ENCODE measurements at regions not wholly inside any gene's neighbourhood (a gene's known extent, or its start where the extent isn't known, plus 50 kb on each side); places are given as distances from the start of the nearest gene placed in this dataset.
"Not testable (repeated sequence)": the region's sequence is repeated elsewhere in the genome, so short reads cannot be mapped to it uniquely, and the experiment has no call there.

DNA sequence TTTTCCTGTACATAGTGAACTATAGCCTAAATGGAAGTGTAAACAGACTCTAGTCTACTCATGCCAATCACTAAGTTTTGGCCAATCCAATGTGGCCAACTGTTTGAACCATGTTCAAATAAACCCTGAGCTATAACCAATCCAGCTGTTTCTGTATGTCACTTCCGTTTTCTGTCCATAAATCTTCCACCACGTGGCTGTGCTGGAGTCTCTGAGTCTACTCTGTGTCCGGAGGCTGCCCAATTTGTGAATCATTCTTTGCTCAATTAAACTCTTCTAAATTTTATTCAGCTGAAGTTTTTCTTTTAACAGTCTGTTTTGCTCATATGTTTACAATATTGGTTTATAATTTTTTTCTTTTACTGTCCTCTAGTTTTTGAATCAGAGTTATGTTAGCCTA, 112.3 kb upstream of the BANK1 start:
- intact Hi-C loops (cut with DNase I) = no loop called here
- no peak for DNase-seq

DNA sequence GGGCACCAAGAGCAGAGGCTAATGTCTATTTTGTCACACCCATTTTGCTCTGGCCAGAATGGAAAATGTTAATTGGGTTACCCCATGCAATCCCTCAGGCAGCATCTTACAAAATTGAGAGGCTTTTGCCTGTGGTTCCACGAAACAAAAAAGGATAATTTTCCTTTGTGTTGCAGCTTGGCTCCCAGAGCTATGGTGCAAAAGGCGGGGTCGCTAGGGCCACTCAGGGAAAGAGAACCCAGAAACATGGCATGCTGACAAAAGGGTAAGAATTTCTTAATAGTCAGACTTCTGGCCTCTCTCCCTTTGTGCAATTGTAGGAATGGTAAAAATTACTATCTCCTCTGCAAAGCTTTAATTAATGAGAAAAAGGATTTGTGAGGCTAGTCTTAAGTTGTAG, 119.6 kb upstream of the BANK1 start:
- DNase-seq = no peak

DNA sequence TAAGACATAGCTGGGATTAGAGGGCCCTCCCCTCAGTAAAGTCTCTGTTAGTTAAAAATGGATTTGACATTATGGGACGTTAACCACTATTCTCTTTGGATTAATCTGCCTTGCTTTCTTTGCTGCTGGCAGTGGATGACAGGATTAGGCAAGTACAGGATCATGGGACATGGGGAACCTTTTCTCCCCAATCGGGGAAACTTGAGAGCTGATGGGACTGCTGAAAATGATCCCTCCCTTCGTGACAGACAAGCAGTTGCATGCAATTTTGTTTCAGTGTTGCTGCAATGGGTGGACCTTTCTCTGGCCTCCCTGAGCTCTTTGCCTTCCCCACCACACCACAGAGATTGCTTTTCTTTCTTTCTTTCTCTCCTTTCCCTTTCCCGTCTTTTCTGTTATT, 120.2 kb upstream of the BANK1 start:
- intact Hi-C loops (cut with DNase I) = no loop called here
- DNase-seq = no peak

More for the DNA sequence above, 119.6 kb upstream of the BANK1 start:
- intact Hi-C loops (cut with DNase I) = no loop called here

DNA sequence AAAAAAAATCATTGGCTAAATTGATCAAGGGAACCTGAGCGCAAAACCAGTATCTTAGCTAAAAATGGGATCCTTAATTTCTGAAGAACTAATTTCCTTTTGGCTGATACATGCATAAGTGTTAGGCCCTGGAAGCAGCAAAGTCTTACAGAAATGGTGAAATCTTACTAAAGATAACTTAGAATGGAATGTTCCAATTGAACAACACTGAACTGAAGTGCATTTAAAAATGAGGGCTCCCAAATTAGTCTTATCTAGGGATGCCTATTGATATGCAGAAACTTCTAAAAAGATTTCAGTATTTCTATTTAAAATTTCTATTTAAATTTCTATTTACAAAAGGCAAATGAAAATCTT, 120.7 kb upstream of the BANK1 start:
- intact Hi-C loops (cut with DNase I) = no loop called here

DNA sequence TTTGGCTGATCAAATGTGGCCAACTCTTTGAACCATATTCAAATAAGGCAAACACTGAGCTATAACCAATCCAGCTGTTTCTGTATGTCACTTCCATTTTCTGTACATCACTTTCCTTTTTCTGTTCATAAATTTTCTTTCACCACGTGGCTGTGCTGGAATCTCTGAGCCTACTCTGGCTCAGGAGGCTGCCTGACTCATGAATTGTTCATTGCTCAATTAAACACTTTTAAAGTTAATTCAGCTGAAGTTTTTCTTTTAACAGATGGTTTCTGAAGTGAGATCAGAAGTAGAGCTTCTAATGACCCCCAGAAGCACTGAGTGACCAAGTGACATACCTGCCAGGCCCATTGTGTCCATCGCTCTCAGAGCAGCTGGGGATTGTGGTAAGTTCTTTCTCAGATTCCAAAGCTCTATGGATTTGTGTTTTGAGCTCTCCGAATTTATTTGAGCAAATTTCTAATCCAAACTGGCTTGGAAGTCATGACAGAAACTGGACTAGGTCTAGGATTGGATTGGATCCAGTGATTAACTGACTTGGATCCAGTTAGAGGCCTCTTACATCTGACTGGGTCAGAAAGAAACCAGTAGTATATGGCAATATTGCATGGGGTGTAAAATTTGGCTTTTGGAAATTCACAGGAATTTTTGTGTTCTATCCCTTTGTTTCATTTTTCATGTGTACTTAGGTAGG, 121.2 kb upstream of the BANK1 start:
- DNase-seq = no peak
- intact Hi-C loops (cut with DNase I) = no loop called here

More for the DNA sequence above, 120.7 kb upstream of the BANK1 start:
- DNase-seq = no peak

DNA sequence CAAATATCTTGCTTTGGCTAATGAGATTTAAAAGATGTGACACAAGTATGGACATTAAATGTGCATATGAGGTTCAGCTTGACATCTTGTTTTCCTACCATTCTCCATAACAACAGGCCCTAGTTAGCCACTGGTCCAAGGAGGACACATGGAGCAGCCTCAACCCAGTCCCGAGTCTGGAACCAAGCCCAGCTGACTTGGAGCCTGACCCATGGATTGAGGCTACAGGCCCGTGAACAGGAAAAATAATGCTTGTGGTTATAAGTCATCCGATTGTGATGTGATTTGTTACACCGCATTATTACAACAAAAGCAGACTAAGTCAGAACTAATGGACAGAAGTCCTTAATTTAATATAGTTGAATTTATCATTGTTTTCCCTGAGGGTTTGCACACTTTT, 123.2 kb upstream of the BANK1 start:
- DNase-seq = no peak
- intact Hi-C loops (cut with DNase I) = no loop called here

DNA sequence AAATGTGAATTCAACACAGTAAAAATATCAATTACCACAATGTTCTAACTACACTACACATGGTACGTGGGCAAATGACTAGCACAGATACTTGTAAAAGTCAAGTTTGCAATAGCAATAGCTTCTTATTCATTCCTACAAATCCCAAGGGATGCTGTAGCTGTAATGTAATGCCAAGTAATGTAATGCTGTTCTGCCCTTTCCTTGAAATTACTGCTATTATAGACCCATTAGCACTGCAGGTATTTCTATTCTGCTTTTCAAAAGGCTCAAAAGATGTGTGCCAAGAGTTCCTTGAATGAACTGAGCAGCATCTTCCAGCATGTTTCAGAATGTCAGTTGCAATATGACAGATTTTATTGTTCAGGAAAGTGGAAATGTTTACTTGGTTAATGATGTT, 129.9 kb upstream of the BANK1 start:
- no peak for DNase-seq
- intact Hi-C loops (cut with DNase I) = no loop called here

DNA sequence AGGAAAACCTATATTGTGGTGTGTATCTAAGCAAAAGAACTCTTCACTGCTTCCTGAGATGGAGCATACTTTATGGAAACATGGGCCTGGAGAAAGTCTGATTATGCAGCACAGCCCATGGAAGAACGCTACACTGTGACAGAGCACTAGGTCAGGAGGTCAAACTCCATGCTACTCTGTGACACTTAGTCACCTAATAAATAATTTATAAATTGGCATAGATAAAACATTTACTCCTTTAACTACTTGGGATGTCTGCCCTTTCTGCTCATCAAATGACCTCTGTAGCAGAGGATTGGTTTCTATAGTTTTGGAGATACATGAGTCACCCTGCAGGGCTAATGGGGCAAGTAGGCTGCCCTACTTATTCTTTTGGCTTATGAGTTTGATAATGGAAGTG, 134.7 kb upstream of the BANK1 start:
- intact Hi-C loops (cut with DNase I) = no loop called here
- no peak for DNase-seq

DNA sequence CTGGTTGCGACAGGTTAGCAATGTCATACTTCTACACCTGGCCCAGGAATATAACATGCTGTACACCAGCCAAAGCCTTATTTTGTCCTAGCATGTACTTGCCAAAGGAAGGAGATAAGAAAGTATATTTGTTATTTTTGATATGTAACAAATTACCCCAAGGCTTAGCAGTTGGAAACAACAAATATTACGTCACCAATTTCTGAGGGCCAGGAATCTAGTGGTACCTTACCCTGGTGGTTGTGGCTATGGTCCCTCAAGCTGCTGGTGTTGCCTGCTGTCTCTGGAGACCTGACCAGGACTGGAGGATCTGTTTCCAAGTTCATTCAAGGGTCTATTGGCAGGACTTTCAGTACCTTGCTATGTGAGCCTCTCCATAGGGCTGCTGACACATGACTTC, 135.5 kb upstream of the BANK1 start:
- no peak for DNase-seq
- intact Hi-C loops (cut with DNase I) = no loop called here

DNA sequence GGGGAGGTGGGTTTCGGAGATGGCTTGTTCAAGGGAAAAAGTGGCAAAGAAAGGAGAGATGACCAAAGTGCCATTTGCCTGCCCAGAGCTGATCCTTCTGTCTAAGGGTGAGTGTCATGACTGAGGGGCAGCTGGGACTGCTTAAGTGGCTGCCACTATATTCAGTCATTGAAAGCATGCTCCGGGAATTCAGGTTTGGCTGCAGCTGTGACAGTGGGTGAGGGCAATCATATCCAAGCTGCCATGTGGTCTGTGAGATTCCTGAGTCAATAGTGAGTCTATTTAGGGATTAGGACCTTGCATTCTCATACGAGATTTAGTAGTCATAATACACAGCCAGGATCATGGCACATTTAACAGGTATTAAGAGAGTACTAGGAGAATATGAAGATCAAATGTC, 138.8 kb upstream of the BANK1 start:
- intact Hi-C loops (cut with DNase I) = no loop called here
- no peak for DNase-seq

DNA sequence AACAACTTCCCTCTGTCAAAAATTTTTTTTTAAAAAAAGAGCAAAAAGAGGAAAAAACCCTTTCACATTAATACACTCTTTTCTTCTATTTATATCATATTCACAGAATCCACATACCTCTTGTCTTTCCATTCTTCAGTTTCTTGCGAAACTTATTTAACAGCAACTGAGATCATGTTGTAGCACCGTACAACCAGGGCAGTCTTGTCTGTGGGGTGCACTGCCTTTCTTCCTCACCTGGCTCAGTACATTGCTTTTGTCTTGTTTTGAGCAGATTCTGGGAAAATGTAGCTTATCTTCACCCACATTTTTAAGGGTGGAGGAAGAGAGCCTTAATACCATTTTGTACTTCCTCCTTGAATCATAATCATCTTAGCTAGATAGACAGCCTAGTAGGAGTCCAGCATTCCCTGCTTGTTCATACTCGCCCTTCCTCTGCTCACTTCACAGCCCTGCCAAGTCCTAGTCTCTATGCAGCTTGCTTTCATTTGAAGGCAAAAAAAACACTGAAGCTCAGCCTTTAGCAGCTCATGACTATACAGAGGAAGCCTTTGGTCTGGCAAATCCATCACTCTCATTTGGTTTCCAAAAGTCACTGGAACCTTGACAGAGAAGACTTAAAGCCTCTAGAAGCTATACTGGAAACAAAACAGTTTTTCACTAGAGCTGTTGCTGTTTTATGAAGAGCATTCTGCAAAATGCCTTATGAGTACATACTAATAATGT, 140.6 kb upstream of the BANK1 start:
- intact Hi-C loops (cut with DNase I) = no loop called here
- no peak for DNase-seq

DNA sequence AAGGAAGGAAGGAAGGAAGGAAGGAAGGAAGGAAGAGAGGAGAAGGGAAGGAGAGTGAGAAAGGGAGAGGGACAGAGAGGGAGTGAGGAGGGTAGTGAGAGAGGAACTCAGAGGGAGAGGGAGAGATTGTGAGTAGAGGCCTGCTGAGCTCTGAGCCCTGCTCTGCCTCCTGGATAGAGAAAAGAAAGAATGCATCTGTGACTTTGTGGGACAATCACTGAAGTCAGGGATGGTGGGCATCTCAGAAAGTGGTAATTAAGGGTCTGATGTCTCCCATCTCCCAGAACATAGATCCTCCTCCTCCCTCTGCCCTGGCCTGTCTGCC, 142.9 kb upstream of the BANK1 start:
- no peak for DNase-seq
- intact Hi-C loops (cut with DNase I) = no loop called here

DNA sequence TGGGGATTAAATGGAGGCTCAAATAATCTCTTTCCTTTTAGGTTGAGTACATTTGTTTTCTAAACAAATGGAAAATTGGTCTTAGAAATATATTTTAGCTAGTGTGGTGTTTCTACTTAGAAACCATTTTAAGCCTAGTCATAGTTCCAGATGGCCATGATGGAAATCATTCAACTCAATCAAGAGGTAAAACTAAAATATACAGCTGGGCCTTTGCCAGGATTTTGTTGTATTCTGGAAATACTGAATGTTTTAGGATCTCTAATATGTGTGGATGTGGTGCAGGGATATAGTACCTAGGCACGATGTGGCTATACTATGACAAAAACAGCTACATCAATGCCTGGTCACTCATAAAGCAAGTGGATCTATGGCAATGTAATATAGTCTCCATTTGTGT, 146.0 kb upstream of the BANK1 start:
- intact Hi-C loops (cut with DNase I) = no loop called here
- DNase-seq = no peak

DNA sequence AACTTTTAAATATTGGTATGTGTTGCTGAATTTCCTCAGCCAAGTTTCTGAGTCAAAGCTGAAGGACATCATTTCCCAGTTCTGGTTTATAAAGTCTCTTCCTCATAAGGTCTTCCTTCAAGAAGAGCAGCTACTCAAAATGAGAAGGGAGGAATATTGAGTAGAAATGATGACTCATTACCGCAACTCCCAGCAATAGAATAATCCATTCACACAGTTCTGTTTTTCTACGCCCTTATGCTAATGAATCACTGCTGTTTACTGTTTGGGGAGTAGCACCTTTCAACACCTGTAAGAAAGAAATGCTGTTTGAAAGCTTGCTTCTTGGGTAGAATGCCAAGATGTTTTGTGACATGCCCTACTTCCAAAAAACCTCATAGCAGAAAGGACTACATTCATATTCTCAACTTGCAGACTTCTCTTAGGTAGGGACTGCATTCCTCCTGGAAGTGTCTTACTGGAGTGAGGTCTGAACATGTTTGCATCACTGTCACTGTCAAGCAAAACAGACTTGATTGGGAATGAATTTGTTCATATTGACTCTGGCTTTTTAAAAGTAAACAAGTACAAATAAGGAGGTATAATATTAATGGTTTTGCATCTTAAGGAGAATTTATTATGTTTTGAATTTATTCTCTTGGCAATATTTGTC, 147.2 kb upstream of the BANK1 start:
- no peak for DNase-seq
- intact Hi-C loops (cut with DNase I) = no loop called here

DNA sequence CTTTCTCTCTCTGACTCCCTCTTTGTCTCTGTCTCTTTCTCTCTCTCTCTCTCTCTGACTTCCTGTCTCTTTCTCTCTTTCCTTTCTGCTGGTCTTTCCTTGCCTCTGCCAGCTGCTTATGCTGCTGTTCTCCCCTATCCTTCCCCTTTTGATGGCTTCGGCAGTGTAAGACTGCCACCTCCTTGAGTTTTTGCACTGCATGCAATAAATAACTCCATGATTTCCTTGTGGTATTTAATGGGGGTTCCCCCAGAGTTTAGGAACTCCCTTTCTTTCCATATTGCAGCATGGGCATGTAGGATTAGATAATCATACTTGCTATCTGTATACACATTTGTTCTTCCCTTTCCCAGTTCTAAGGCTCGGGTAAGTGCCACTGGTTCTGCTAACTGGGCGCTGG, 157.8 kb upstream of the BANK1 start:
- intact Hi-C loops (cut with DNase I); DNase-seq: not testable (repeated sequence)

DNA sequence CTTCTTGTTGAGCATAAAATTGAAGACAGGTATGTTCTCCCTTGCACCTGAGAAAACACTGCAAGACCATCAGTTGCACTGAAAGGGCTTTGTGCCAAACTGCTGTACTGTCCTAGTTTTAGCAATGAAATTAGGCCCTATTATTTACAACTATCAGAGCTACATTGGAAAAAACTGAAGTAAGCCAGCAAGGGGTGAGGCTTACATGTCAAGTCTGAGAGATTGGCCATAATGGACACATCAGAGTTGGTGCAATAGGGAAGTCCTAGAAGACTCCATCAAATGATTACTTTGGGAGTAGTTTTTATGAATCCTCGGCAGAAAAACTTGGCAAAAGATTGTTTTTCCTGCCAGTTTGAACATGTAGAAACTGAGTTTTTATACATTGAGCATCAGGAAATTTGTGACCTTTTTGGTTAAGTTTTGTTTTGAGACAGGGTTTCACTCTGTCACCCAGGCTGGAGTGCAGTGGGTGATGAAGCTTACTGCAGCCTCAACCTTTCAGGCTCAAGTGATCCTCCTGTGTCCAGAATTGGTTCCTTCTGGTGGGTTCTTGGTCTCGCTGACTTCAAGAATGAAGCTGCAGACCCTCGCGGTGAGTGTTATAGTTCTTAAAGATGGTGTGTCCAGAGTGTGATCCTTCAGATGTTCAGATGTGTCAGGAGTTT, 160.1 kb upstream of the BANK1 start:
- no peak for DNase-seq
- intact Hi-C loops (cut with DNase I) = no loop called here

DNA sequence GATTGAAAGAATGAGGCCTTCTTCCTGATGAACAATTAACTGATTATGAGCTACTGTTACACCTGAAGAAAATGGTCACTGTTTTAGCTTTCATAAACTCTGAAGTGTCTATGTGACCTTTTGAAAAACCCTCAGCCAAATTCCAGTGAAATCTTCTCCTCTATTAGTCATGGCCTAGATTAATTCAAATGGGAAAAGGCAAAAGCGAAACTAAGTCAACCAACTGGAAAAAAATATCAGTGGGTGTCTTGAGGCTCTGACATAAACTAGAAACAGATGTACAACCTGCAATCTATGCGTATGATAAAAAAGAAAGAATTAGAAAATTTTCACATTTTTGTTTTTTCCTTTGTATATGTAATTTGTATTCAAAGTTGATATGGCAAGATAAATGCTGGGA, 169.4 kb upstream of the BANK1 start:
- intact Hi-C loops (cut with DNase I) = no loop called here
- DNase-seq = no peak

DNA sequence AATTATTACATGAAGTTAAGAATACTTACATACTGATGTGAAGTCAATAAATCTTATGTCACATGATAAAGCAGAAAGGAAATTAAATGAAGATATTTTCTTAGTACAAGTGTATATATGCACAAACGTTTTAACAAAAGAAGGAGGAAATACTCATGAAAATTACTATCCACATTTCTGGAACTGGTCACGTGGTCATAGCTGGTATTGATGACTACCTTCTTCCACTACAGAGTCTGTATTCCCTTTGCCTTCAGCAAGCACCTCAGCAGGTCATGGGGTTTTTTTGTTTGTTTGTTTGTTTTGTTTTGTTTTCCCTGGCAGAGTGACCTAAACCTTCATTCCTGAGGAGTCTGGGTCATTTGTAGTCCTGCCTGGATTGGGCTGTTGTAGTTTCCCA, 174.9 kb upstream of the BANK1 start:
- no peak for DNase-seq
- intact Hi-C loops (cut with DNase I) = no loop called here

DNA sequence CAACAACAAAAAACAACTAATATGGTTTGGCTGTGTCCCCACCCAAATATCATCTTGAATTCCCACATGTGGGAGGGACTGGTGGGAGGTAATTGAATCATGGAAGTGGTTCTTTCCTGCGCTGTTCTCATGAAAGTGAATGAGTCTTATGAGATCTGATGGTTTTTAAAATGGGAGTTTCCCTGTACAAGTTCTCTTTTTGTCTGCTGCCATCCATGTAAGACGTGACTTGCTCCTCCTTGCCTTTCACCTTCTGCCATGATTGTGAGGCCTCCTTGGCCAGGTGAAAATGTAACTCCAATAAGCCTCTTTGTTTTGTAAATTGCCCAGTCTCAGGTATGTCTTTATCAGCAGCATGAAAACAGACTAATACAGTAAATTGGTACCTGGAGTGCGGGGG, 183.5 kb upstream of the BANK1 start:
- DNase-seq; intact Hi-C loops (cut with DNase I): not testable (repeated sequence)

DNA sequence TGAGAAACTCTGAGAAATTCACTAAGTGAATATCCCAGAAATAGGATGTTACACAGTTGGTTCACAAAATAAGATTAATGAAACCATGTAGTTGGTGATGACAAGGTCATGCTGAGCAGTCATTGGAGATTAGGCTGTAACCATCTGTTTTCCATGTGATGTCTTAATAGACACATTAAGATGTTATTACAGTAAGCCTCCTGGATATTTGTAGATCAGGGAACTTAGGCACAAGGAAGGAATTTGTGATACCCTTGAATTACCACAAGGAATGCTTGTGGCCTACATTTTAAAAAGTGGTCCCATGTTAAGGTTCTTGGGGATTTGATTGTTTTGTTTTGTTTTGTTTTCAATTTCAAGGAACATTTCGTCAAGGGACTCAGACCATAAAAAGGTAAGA, 185.6 kb upstream of the BANK1 start:
- DNase-seq = no peak
- intact Hi-C loops (cut with DNase I) = no loop called here

DNA sequence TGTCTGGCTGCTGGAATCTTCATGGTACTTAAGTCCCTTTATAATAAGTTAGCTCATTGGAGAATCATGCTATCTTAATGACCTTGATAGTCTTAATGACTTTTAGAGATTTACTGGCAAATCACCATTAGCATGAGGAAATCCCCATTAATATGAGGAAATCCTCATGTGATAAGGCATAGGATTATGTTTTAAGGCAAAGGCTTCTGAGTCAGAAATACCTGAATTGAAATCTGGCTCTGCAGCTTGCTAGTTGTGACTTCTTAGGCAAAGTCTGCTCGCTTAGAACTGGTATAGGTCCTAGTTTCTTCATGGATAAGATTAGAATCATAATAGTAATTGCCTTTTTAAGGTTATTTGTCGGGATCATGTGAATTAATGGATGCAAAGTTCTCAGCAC, 190.2 kb upstream of the BANK1 start:
- no peak for DNase-seq
- intact Hi-C loops (cut with DNase I) = no loop called here

DNA sequence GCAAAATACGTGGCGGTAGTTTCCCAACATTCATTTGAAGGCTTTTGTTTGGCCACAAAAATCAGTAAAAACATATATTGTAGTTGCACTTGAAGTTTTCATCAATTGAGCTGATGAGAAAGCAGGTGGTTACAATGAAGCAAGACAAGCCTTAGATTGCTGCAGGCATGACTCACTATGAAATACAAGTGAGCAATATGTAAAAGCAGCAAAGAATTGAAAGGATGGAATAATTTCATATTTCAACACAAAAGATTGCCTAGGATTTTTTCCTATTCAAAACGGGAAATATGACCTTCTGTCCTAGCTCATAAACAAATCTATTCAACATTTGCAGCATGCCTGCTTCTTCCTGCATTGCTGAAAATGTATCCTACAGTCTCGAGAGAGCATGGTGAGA, 190.9 kb upstream of the BANK1 start:
- intact Hi-C loops (cut with DNase I) = no loop called here

More for the DNA sequence above, 190.9 kb upstream of the BANK1 start:
- no peak for DNase-seq

Data from posterior cingulate gyrus (tissue), 11 donors.